ENCODE measurements at regions not wholly inside any gene's neighbourhood (a gene's known extent, or its start where the extent isn't known, plus 50 kb on each side); places are given as distances from the start of the nearest gene placed in this dataset.

GRCh38 chr2:123771928-123772632 is 253.0 kb upstream of the CNTNAP5 start:
- Histone ChIP-seq H3K27me3 (ENCODE audit: insufficient read depth) (no peaks in the 10 kb centered on the region), H2AFZ (ENCODE audit: low read depth) (no peak overlapping the region), H3K4me1 (ENCODE audit: control insufficient read depth in 1 of 2, insufficient read depth in 2 of 2, low read depth in 1 of 2, low read length in 1 of 2) (no peaks in the 10 kb centered on the region), H3K9me2 (no peaks in the 10 kb centered on the region), H3F3A (replicated peaks; ENCODE audit: insufficient read depth) (no peaks in the 10 kb centered on the region), H3K36me3 (replicated peaks in 1 of 2; ENCODE audit: control insufficient read depth in 1 of 2, insufficient read depth in 2 of 2, low read length in 1 of 2) (no peaks in the 10 kb centered on the region), H4K20me1 (ENCODE audit: insufficient read depth) (no peaks in the 10 kb centered on the region), H3K4me3 (ENCODE audit: low read depth in 2 of 2, low read length in 1 of 2) (no peak overlapping the region), H3K9ac (no peak overlapping the region), H3K27ac (ENCODE audit: low read depth in 2 of 2, low read length in 1 of 2) (no peak overlapping the region), H3K79me2 (ENCODE audit: insufficient read depth) (no peaks in the 10 kb centered on the region), H3K4me2 (no peak overlapping the region), H3K9me3 (no peaks in the 10 kb centered on the region; the same call in 1 of the 2 replicates)
- 2% methylated on average over 2 of the region's 2 CpGs for WGBS (ENCODE audit: low lambda C conversion rate)
- no peak for DNase-seq
- ChIA-PET CTCF (no interaction called here), POLR2A (no interaction called here)
- TF ChIP-seq FOXM1 (IDR thresholded peaks at IDR 0.05; ENCODE audit: low read depth) = no peak
- TF ChIP-seq, protein P1, sequence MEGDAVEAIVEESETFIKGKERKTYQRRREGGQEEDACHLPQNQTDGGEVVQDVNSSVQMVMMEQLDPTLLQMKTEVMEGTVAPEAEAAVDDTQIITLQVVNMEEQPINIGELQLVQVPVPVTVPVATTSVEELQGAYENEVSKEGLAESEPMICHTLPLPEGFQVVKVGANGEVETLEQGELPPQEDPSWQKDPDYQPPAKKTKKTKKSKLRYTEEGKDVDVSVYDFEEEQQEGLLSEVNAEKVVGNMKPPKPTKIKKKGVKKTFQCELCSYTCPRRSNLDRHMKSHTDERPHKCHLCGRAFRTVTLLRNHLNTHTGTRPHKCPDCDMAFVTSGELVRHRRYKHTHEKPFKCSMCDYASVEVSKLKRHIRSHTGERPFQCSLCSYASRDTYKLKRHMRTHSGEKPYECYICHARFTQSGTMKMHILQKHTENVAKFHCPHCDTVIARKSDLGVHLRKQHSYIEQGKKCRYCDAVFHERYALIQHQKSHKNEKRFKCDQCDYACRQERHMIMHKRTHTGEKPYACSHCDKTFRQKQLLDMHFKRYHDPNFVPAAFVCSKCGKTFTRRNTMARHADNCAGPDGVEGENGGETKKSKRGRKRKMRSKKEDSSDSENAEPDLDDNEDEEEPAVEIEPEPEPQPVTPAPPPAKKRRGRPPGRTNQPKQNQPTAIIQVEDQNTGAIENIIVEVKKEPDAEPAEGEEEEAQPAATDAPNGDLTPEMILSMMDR (IDR thresholded peaks at IDR 0.05) = no peak
- no peak for TF ChIP-seq NRF1 (IDR thresholded peaks at IDR 0.05; ENCODE audit: low read depth, low read length)
- no peak for TF ChIP-seq MEF2A (IDR thresholded peaks at IDR 0.05; ENCODE audit: borderline replicate concordance, low read depth)
- no peak for TF ChIP-seq FOSL2 (IDR thresholded peaks at IDR 0.05; ENCODE audit: borderline replicate concordance, low read depth)
- TF ChIP-seq MXI1 (IDR thresholded peaks at IDR 0.05; ENCODE audit: low read depth, low read length) = no peak
- TF ChIP-seq SIN3A (IDR thresholded peaks at IDR 0.05; ENCODE audit: borderline replicate concordance, low read depth, low read length) = no peak
- TF ChIP-seq ZBTB33 (IDR thresholded peaks at IDR 0.05; ENCODE audit: borderline replicate concordance, low read depth) = no peak
- TF ChIP-seq, protein P2, sequence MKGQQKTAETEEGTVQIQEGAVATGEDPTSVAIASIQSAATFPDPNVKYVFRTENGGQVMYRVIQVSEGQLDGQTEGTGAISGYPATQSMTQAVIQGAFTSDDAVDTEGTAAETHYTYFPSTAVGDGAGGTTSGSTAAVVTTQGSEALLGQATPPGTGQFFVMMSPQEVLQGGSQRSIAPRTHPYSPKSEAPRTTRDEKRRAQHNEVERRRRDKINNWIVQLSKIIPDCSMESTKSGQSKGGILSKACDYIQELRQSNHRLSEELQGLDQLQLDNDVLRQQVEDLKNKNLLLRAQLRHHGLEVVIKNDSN (IDR thresholded peaks at IDR 0.05; ENCODE audit: borderline replicate concordance, low read depth) = no peak
- TF ChIP-seq MAX (IDR thresholded peaks at IDR 0.05; ENCODE audit: low read depth) = no peak
- no peak for TF ChIP-seq JUND (IDR thresholded peaks at IDR 0.05)
- TF ChIP-seq CHD2 (IDR thresholded peaks at IDR 0.05; ENCODE audit: low read length, partially characterized antibody) = no peak

GRCh38 chr2:123777116-123777515 is 248.0 kb upstream of the CNTNAP5 start:
- H3K9me2 ChIP-seq = no peaks in the 10 kb centered on the region
- H3K36me3 ChIP-seq (replicated peaks in 1 of 2; ENCODE audit: control insufficient read depth in 1 of 2, insufficient read depth in 2 of 2, low read length in 1 of 2) = no peaks in the 10 kb centered on the region
- ChIA-PET CTCF (no interaction called here), POLR2A (no interaction called here)
- H2AFZ ChIP-seq (ENCODE audit: low read depth) = no peak overlapping the region
- no peaks in the 10 kb centered on the region for H3K4me1 ChIP-seq (ENCODE audit: control insufficient read depth in 1 of 2, insufficient read depth in 2 of 2, low read depth in 1 of 2, low read length in 1 of 2)
- H3K79me2 ChIP-seq (ENCODE audit: insufficient read depth) = no peaks in the 10 kb centered on the region
- H3K27me3 ChIP-seq (ENCODE audit: insufficient read depth) = no peaks in the 10 kb centered on the region
- no peaks in the 10 kb centered on the region for H3F3A ChIP-seq (replicated peaks; ENCODE audit: insufficient read depth)
- no peak overlapping the region for H3K4me2 ChIP-seq
- 8% methylated on average over 1 of the region's 1 CpG for WGBS (ENCODE audit: low lambda C conversion rate)
- no peak overlapping the region for H3K4me3 ChIP-seq (ENCODE audit: low read depth in 2 of 2, low read length in 1 of 2)
- H4K20me1 ChIP-seq (ENCODE audit: insufficient read depth) = no peaks in the 10 kb centered on the region
- H3K9ac ChIP-seq = no peak overlapping the region
- no peak overlapping the region for H3K27ac ChIP-seq (ENCODE audit: low read depth in 2 of 2, low read length in 1 of 2)
- no peak for DNase-seq
- H3K9me3 ChIP-seq = no peaks in the 10 kb centered on the region; the same call in 1 of the 2 replicates
- no peak for TF ChIP-seq FOXJ3 (CRISPR knock-in tag; IDR thresholded peaks at IDR 0.05)
- TF ChIP-seq JUND (IDR thresholded peaks at IDR 0.05) = no peak
- no peak for TF ChIP-seq POLR2AphosphoS5 (IDR thresholded peaks at IDR 0.05; ENCODE audit: low read depth, low read length)
- TF ChIP-seq, protein P3, sequence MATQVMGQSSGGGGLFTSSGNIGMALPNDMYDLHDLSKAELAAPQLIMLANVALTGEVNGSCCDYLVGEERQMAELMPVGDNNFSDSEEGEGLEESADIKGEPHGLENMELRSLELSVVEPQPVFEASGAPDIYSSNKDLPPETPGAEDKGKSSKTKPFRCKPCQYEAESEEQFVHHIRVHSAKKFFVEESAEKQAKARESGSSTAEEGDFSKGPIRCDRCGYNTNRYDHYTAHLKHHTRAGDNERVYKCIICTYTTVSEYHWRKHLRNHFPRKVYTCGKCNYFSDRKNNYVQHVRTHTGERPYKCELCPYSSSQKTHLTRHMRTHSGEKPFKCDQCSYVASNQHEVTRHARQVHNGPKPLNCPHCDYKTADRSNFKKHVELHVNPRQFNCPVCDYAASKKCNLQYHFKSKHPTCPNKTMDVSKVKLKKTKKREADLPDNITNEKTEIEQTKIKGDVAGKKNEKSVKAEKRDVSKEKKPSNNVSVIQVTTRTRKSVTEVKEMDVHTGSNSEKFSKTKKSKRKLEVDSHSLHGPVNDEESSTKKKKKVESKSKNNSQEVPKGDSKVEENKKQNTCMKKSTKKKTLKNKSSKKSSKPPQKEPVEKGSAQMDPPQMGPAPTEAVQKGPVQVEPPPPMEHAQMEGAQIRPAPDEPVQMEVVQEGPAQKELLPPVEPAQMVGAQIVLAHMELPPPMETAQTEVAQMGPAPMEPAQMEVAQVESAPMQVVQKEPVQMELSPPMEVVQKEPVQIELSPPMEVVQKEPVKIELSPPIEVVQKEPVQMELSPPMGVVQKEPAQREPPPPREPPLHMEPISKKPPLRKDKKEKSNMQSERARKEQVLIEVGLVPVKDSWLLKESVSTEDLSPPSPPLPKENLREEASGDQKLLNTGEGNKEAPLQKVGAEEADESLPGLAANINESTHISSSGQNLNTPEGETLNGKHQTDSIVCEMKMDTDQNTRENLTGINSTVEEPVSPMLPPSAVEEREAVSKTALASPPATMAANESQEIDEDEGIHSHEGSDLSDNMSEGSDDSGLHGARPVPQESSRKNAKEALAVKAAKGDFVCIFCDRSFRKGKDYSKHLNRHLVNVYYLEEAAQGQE (IDR thresholded peaks at IDR 0.05; ENCODE audit: low read depth, low read length) = no peak
- TF ChIP-seq FOXM1 (IDR thresholded peaks at IDR 0.05; ENCODE audit: low read depth) = no peak
- TF ChIP-seq ZBTB33 (IDR thresholded peaks at IDR 0.05; ENCODE audit: borderline replicate concordance, low read depth) = no peak
- TF ChIP-seq MAX (IDR thresholded peaks at IDR 0.05; ENCODE audit: low read depth) = no peak

Measured in SK-N-SH (cell line).